ENCODE measurements at regions not wholly inside any gene's neighbourhood (a gene's known extent, or its start where the extent isn't known, plus 50 kb on each side); places are given as distances from the start of the nearest gene placed in this dataset.

DNA sequence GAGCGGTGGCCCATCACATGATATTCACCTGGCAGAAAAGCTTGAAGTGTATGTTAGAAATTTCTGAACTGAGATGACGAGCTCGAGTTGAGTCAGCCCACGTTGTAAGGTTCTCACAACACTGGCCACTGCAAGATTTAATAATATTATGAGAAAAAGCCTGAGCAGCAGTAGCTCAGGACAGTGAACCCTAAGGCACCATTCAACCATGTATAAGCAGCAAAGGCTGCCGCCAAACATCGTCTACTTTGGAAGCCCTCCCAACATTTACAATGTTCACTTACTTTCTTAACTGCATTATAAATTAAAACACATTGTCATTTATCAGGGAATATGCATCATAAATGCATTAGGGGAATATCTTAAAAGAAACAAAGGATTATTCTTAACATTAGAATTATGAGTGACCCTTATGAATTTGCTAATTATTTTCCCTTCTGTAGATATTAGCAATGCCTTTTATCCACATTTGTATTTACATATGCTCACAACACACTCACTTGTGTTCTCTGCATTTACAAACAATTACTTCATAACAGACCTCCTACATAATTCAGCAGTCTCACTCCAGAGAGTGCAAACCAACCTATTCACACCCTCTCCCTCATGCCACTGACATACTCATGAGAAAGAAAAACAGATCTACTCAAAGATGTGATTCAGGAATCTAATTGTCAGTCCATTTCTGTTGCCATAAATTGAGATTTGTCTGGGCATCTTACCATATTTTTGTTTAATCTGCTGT lies 57.7 kb upstream of the CARD18 start:
- TF ChIP-seq, protein P1, sequence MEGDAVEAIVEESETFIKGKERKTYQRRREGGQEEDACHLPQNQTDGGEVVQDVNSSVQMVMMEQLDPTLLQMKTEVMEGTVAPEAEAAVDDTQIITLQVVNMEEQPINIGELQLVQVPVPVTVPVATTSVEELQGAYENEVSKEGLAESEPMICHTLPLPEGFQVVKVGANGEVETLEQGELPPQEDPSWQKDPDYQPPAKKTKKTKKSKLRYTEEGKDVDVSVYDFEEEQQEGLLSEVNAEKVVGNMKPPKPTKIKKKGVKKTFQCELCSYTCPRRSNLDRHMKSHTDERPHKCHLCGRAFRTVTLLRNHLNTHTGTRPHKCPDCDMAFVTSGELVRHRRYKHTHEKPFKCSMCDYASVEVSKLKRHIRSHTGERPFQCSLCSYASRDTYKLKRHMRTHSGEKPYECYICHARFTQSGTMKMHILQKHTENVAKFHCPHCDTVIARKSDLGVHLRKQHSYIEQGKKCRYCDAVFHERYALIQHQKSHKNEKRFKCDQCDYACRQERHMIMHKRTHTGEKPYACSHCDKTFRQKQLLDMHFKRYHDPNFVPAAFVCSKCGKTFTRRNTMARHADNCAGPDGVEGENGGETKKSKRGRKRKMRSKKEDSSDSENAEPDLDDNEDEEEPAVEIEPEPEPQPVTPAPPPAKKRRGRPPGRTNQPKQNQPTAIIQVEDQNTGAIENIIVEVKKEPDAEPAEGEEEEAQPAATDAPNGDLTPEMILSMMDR (IDR thresholded peaks at IDR 0.05; ENCODE audit: insufficient read depth, low read depth, low read length), result no peak
- no peak for TF ChIP-seq EZH2 (IDR thresholded peaks at IDR 0.05; ENCODE audit: insufficient read depth, low read length)
- Histone ChIP-seq H2AFZ (ENCODE audit: low read depth, low read length) (no peak overlapping the region), H3K4me3 (ENCODE audit: insufficient read depth, low read depth, low read length) (no peak overlapping the region), H3K9me3 (ENCODE audit: insufficient read depth, low read depth, low read length) (no peaks in the 10 kb centered on the region), H3K9ac (ENCODE audit: low read length) (no peak overlapping the region), H3K27ac (ENCODE audit: low read depth, low read length) (no peak overlapping the region), H3K4me2 (ENCODE audit: low read length) (no peak overlapping the region), H3K27me3 (ENCODE audit: insufficient read depth, low read length) (no peaks in the 10 kb centered on the region), H3K79me2 (ENCODE audit: insufficient read depth, low read length) (no peaks in the 10 kb centered on the region), H4K20me1 (ENCODE audit: insufficient read depth, low read length) (no peaks in the 10 kb centered on the region), H3K36me3 (ENCODE audit: insufficient read depth, low read length) (no peaks in the 10 kb centered on the region), H3K4me1 (ENCODE audit: insufficient read depth, low read length) (no peaks in the 10 kb centered on the region)
- FAIRE-seq (no peak), DNase-seq (ENCODE audit: low read depth) (no peak)
- no peaks in the 10 kb centered on the region for H3K36me3 Mint-ChIP-seq (ENCODE audit: low read depth, unreplicated experiment)
- no peaks in the 10 kb centered on the region for H3K4me1 Mint-ChIP-seq (ENCODE audit: low read depth, unreplicated experiment)
- H3K4me3 Mint-ChIP-seq (ENCODE audit: unreplicated experiment), result no peak overlapping the region
- H3K27me3 Mint-ChIP-seq (ENCODE audit: low read depth, unreplicated experiment), result no peaks in the 10 kb centered on the region
- H3K9me3 Mint-ChIP-seq (ENCODE audit: unreplicated experiment), result no peaks in the 10 kb centered on the region
- H3K27ac Mint-ChIP-seq (ENCODE audit: unreplicated experiment), result no peak overlapping the region

DNA sequence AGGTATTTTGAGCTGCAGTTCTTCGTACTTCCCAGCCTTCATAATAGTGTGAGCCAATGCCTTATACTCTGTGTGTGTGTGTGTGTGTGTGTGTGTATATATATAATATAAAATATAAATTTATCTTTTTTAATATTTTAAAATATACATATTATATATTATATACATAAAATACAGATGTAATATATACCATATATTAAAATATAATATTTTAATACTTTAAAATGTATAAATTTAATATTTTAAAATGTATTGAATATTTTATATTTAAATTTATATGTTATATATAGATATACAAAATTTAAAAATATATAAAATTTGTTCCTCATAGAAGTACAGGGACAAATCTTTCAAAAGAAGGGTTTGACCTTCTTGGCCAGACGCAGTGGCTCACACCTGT lies 53.7 kb upstream of the CARD18 start:
- DNase-seq (ENCODE audit: low read depth) (no peak), FAIRE-seq (no peak)
- no peaks in the 10 kb centered on the region for H3K36me3 ChIP-seq (ENCODE audit: insufficient read depth, low read length)

DNA sequence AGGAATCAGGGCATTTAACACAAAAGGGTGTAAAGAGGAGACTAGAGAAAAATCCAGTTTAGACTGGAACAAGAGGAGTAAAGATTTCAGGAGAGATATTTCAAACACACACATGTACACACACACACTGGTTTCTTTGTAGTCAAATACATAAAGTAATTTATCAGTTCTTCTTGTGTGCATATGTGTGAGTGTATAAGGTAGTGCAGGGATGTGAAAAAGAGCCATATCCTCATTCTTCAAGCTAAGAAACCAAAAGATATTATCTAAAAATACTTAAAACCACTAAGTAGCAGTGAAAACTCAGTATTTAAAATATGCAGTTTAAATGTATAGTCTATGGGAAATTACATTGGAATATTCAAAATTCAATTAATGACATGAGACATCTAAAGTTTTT lies 52.5 kb upstream of the CARD18 start:
- H3K9me3 Mint-ChIP-seq (ENCODE audit: unreplicated experiment), result no peaks in the 10 kb centered on the region
- H3K9me3 ChIP-seq (ENCODE audit: insufficient read depth, low read depth, low read length), result no peaks in the 10 kb centered on the region
- no peaks in the 10 kb centered on the region for H3K36me3 ChIP-seq (ENCODE audit: insufficient read depth, low read length)
- H3K4me3 ChIP-seq (ENCODE audit: insufficient read depth, low read depth, low read length), result no peak overlapping the region
- no peaks in the 10 kb centered on the region for H3K27me3 Mint-ChIP-seq (ENCODE audit: low read depth, unreplicated experiment)
- H3K4me1 Mint-ChIP-seq (ENCODE audit: low read depth, unreplicated experiment), result no peaks in the 10 kb centered on the region
- H3K27me3 ChIP-seq (ENCODE audit: insufficient read depth, low read length), result no peaks in the 10 kb centered on the region
- H3K79me2 ChIP-seq (ENCODE audit: insufficient read depth, low read length), result no peaks in the 10 kb centered on the region
- no peak overlapping the region for H3K4me3 Mint-ChIP-seq (ENCODE audit: unreplicated experiment)
- no peak overlapping the region for H3K9ac ChIP-seq (ENCODE audit: low read length)
- H3K4me1 ChIP-seq (ENCODE audit: insufficient read depth, low read length), result no peaks in the 10 kb centered on the region
- H3K27ac Mint-ChIP-seq (ENCODE audit: unreplicated experiment), result no peak overlapping the region
- FAIRE-seq (no peak), DNase-seq (ENCODE audit: low read depth) (no peak)
- H4K20me1 ChIP-seq (ENCODE audit: insufficient read depth, low read length), result no peaks in the 10 kb centered on the region
- H2AFZ ChIP-seq (ENCODE audit: low read depth, low read length), result no peak overlapping the region
- H3K36me3 Mint-ChIP-seq (ENCODE audit: low read depth, unreplicated experiment), result no peaks in the 10 kb centered on the region
- no peak overlapping the region for H3K4me2 ChIP-seq (ENCODE audit: low read length)
- H3K27ac ChIP-seq (ENCODE audit: low read depth, low read length), result no peak overlapping the region
- TF ChIP-seq, protein P1 (IDR thresholded peaks at IDR 0.05; ENCODE audit: insufficient read depth, low read depth, low read length), result no peak
- no peak for TF ChIP-seq EZH2 (IDR thresholded peaks at IDR 0.05; ENCODE audit: insufficient read depth, low read length)

More for the DNA sequence above, 53.7 kb upstream of the CARD18 start:
- Histone ChIP-seq H4K20me1 (ENCODE audit: insufficient read depth, low read length) (no peaks in the 10 kb centered on the region), H2AFZ (ENCODE audit: low read depth, low read length) (no peak overlapping the region), H3K9ac (ENCODE audit: low read length) (no peak overlapping the region), H3K4me3 (ENCODE audit: insufficient read depth, low read depth, low read length) (no peak overlapping the region), H3K4me1 (ENCODE audit: insufficient read depth, low read length) (no peaks in the 10 kb centered on the region), H3K4me2 (ENCODE audit: low read length) (no peak overlapping the region), H3K9me3 (ENCODE audit: insufficient read depth, low read depth, low read length) (no peaks in the 10 kb centered on the region), H3K27me3 (ENCODE audit: insufficient read depth, low read length) (no peaks in the 10 kb centered on the region), H3K79me2 (ENCODE audit: insufficient read depth, low read length) (no peaks in the 10 kb centered on the region), H3K27ac (ENCODE audit: low read depth, low read length) (no peak overlapping the region)
- Mint-ChIP-seq H3K4me1 (ENCODE audit: low read depth, unreplicated experiment) (no peaks in the 10 kb centered on the region), H3K27me3 (ENCODE audit: low read depth, unreplicated experiment) (no peaks in the 10 kb centered on the region), H3K4me3 (ENCODE audit: unreplicated experiment) (no peak overlapping the region), H3K9me3 (ENCODE audit: unreplicated experiment) (no peaks in the 10 kb centered on the region), H3K27ac (ENCODE audit: unreplicated experiment) (no peak overlapping the region), H3K36me3 (ENCODE audit: low read depth, unreplicated experiment) (no peaks in the 10 kb centered on the region)
- TF ChIP-seq, protein P1 (IDR thresholded peaks at IDR 0.05; ENCODE audit: insufficient read depth, low read depth, low read length), result no peak
- no peak for TF ChIP-seq EZH2 (IDR thresholded peaks at IDR 0.05; ENCODE audit: insufficient read depth, low read length)
